Activated naive CD8-positive, alpha-beta T cell (primary cell): ENCODE measurements at regions not wholly inside any gene's neighbourhood (a gene's known extent, or its start where the extent isn't known, plus 50 kb on each side); places are given as distances from the start of the nearest gene placed in this dataset.

Source experiments
- H3K27ac Mint-ChIP-seq: one replicate; pipeline ENCODE4 v1.8.0; 2021; ENCODE audit warnings: mixed read lengths
- H3K27me3 Mint-ChIP-seq: one replicate; pipeline ENCODE4 v1.8.0; 2021; ENCODE audit warnings: mixed read lengths
- H3K36me3 Mint-ChIP-seq: one replicate; pipeline ENCODE4 v1.8.0; 2021; ENCODE audit warnings: mixed read lengths
- H3K4me1 Mint-ChIP-seq: one replicate; pipeline ENCODE4 v1.8.0; 2021; ENCODE audit warnings: low read depth, mixed read lengths
- H3K4me3 Mint-ChIP-seq: one replicate; pipeline ENCODE4 v1.8.0; 2021; ENCODE audit warnings: mild to moderate bottlenecking, mixed read lengths
- H3K9me3 Mint-ChIP-seq: one replicate; pipeline ENCODE4 v1.8.0; 2021; ENCODE audit warnings: low read depth, mixed read lengths

- Mint-ChIP-seq H3K9me3 (no peaks in the 10 kb centered on the region), H3K4me1 (no peaks in the 10 kb centered on the region), H3K27me3 (peaks cover 1% of the 10 kb centered on the region), H3K4me3 (no peak overlapping the region), H3K36me3 (no peaks in the 10 kb centered on the region), H3K27ac (no peak overlapping the region)
These were observed 95.0 kb downstream of the FAM43A start for GRCh38 chr3:194780706-194781105.

- Mint-ChIP-seq H3K4me3 (no peak overlapping the region), H3K36me3 (no peaks in the 10 kb centered on the region), H3K9me3 (no peaks in the 10 kb centered on the region), H3K27me3 (peaks cover 1% of the 10 kb centered on the region), H3K4me1 (no peaks in the 10 kb centered on the region), H3K27ac (no peak overlapping the region)
These were observed 95.9 kb downstream of the FAM43A start for GRCh38 chr3:194781617-194782016.

- no peaks in the 10 kb centered on the region for H3K9me3 Mint-ChIP-seq
- H3K4me3 Mint-ChIP-seq: no peak overlapping the region
- H3K4me1 Mint-ChIP-seq: no peaks in the 10 kb centered on the region
- H3K27me3 Mint-ChIP-seq: no peaks in the 10 kb centered on the region
- no peaks in the 10 kb centered on the region for H3K36me3 Mint-ChIP-seq
- no peak overlapping the region for H3K27ac Mint-ChIP-seq
These were observed 97.2 kb downstream of the FAM43A start for GRCh38 chr3:194782698-194783404.

- Mint-ChIP-seq H3K4me3 (no peak overlapping the region), H3K36me3 (no peaks in the 10 kb centered on the region), H3K4me1 (no peaks in the 10 kb centered on the region), H3K27me3 (no peaks in the 10 kb centered on the region), H3K9me3 (no peaks in the 10 kb centered on the region), H3K27ac (no peak overlapping the region)
These were observed 98.7 kb downstream of the FAM43A start for GRCh38 chr3:194784361-194784760.

GRCh38 chr3:194785315-194785714, 99.6 kb downstream of the FAM43A start:
- Mint-ChIP-seq H3K27me3 (no peaks in the 10 kb centered on the region), H3K27ac (no peak overlapping the region), H3K4me3 (no peak overlapping the region), H3K4me1 (no peaks in the 10 kb centered on the region), H3K36me3 (no peaks in the 10 kb centered on the region), H3K9me3 (no peaks in the 10 kb centered on the region)

- no peak overlapping the region for H3K27ac Mint-ChIP-seq
- H3K4me1 Mint-ChIP-seq: no peaks in the 10 kb centered on the region
- no peak overlapping the region for H3K4me3 Mint-ChIP-seq
- H3K9me3 Mint-ChIP-seq: no peaks in the 10 kb centered on the region
- H3K36me3 Mint-ChIP-seq: no peaks in the 10 kb centered on the region
- H3K27me3 Mint-ChIP-seq: no peaks in the 10 kb centered on the region
These were observed 101.4 kb downstream of the FAM43A start for GRCh38 chr3:194787072-194787471.

- Mint-ChIP-seq H3K27me3 (no peaks in the 10 kb centered on the region), H3K36me3 (no peaks in the 10 kb centered on the region), H3K4me1 (no peaks in the 10 kb centered on the region), H3K27ac (no peak overlapping the region), H3K4me3 (no peak overlapping the region), H3K9me3 (no peaks in the 10 kb centered on the region)
These were observed 102.0 kb downstream of the FAM43A start for GRCh38 chr3:194787650-194788049.

- Mint-ChIP-seq H3K4me3 (no peak overlapping the region), H3K27ac (no peak overlapping the region), H3K4me1 (no peaks in the 10 kb centered on the region), H3K36me3 (peaks cover 13% of the 10 kb centered on the region), H3K27me3 (no peaks in the 10 kb centered on the region), H3K9me3 (peaks cover 14% of the 10 kb centered on the region)
These were observed 106.7 kb downstream of the FAM43A start for GRCh38 chr3:194792368-194792767.

- no peak overlapping the region for H3K27ac Mint-ChIP-seq
- no peaks in the 10 kb centered on the region for H3K4me1 Mint-ChIP-seq
- H3K4me3 Mint-ChIP-seq: no peak overlapping the region
- H3K27me3 Mint-ChIP-seq: no peaks in the 10 kb centered on the region
- H3K9me3 Mint-ChIP-seq: peaks cover 14% of the 10 kb centered on the region
- H3K36me3 Mint-ChIP-seq: peaks cover 13% of the 10 kb centered on the region
These were observed 112.0 kb downstream of the FAM43A start for GRCh38 chr3:194797555-194798250.

GRCh38 chr3:194798486-194798885, 112.8 kb downstream of the FAM43A start:
- H3K4me1 Mint-ChIP-seq: no peaks in the 10 kb centered on the region
- no peak overlapping the region for H3K4me3 Mint-ChIP-seq
- H3K27ac Mint-ChIP-seq: no peak overlapping the region
- H3K36me3 Mint-ChIP-seq: peaks cover 13% of the 10 kb centered on the region
- peaks cover 14% of the 10 kb centered on the region for H3K9me3 Mint-ChIP-seq
- H3K27me3 Mint-ChIP-seq: peaks cover under 1% of the 10 kb centered on the region

GRCh38 chr3:194800002-194800401, 114.3 kb downstream of the FAM43A start:
- Mint-ChIP-seq H3K36me3 (peaks cover 8% of the 10 kb centered on the region), H3K9me3 (peaks cover 9% of the 10 kb centered on the region), H3K4me3 (no peak overlapping the region), H3K4me1 (no peaks in the 10 kb centered on the region), H3K27me3 (peaks cover 2% of the 10 kb centered on the region), H3K27ac (no peak overlapping the region)

- H3K36me3 Mint-ChIP-seq: no peaks in the 10 kb centered on the region
- no peak overlapping the region for H3K27ac Mint-ChIP-seq
- no peaks in the 10 kb centered on the region for H3K4me1 Mint-ChIP-seq
- no peaks in the 10 kb centered on the region for H3K9me3 Mint-ChIP-seq
- H3K27me3 Mint-ChIP-seq: peaks cover 8% of the 10 kb centered on the region
- no peak overlapping the region for H3K4me3 Mint-ChIP-seq
These were observed 116.1 kb downstream of the FAM43A start for GRCh38 chr3:194801461-194802432.

GRCh38 chr3:194804796-194805195, 119.1 kb downstream of the FAM43A start:
- Mint-ChIP-seq H3K27me3 (peaks cover 8% of the 10 kb centered on the region), H3K36me3 (no peaks in the 10 kb centered on the region), H3K4me1 (no peaks in the 10 kb centered on the region), H3K4me3 (no peak overlapping the region), H3K9me3 (no peaks in the 10 kb centered on the region), H3K27ac (no peak overlapping the region)

GRCh38 chr3:194805546-194805945, 119.9 kb downstream of the FAM43A start:
- H3K27me3 Mint-ChIP-seq: peaks cover 10% of the 10 kb centered on the region
- no peaks in the 10 kb centered on the region for H3K9me3 Mint-ChIP-seq
- H3K27ac Mint-ChIP-seq: no peak overlapping the region
- H3K36me3 Mint-ChIP-seq: no peaks in the 10 kb centered on the region
- no peak overlapping the region for H3K4me3 Mint-ChIP-seq
- no peaks in the 10 kb centered on the region for H3K4me1 Mint-ChIP-seq
